OCI-LY3 (cell line): ENCODE measurements at regions not wholly inside any gene's neighbourhood (a gene's known extent, or its start where the extent isn't known, plus 50 kb on each side); places are given as distances from the start of the nearest gene placed in this dataset.

Source experiments
- EZH2phosphoT487 ChIP-seq: fragments of 200-600 bp; shearing (Covaris generic); IDR thresholded peaks from 2 replicates; pipeline ENCODE4 v1.6.1; 2018; ENCODE audit warnings: antibody characterized with exemption, mixed run types, low read depth
- TF ChIP-seq, protein P1 (sequence below): fragments of 200-600, 300-600 bp; sonication (generic); IDR thresholded peaks from 2 replicates; pipeline ENCODE4 v1.5.1; 2014; ENCODE audit warnings: antibody characterized with exemption, low read length, low read depth

- TF ChIP-seq, protein P1, sequence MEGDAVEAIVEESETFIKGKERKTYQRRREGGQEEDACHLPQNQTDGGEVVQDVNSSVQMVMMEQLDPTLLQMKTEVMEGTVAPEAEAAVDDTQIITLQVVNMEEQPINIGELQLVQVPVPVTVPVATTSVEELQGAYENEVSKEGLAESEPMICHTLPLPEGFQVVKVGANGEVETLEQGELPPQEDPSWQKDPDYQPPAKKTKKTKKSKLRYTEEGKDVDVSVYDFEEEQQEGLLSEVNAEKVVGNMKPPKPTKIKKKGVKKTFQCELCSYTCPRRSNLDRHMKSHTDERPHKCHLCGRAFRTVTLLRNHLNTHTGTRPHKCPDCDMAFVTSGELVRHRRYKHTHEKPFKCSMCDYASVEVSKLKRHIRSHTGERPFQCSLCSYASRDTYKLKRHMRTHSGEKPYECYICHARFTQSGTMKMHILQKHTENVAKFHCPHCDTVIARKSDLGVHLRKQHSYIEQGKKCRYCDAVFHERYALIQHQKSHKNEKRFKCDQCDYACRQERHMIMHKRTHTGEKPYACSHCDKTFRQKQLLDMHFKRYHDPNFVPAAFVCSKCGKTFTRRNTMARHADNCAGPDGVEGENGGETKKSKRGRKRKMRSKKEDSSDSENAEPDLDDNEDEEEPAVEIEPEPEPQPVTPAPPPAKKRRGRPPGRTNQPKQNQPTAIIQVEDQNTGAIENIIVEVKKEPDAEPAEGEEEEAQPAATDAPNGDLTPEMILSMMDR = no peak
- TF ChIP-seq EZH2phosphoT487 = no peak
Measured at GRCh38 chr3:159273608-159274007, 471.8 kb downstream of the MFSD1 start.
